Cardiac muscle cell (in vitro differentiated cells and primary cell): ENCODE measurements at regions not wholly inside any gene's neighbourhood (a gene's known extent, or its start where the extent isn't known, plus 50 kb on each side); places are given as distances from the start of the nearest gene placed in this dataset.
A peak's percentile ranks its signal among the peaks of the same experiment; 100 is the strongest.
"Not testable (repeated sequence)": the region's sequence is repeated elsewhere in the genome, so short reads cannot be mapped to it uniquely, and the experiment has no call there.

Experiments used
- DNase-seq, 2 donors: peaks; one replicate each; pipeline versions ENCODE4 v3.0.0 to v3.0.0-alpha.2; 2010 to 2017; ENCODE audit warnings: low read depth in 1 of 2, low spot score in 1 of 2
- H3K27ac ChIP-seq: fragments of 200-600 bp; sonication (generic); 2 replicates; pipeline ENCODE4 v1.5.1; 2016
- H3K27me3 ChIP-seq: fragments of 200-600 bp; sonication (generic); 2 replicates; pipeline ENCODE4 v1.6.0; 2016; ENCODE audit warnings: control low read depth
- H3K36me3 ChIP-seq: fragments of 200-600 bp; sonication (generic); 2 replicates; pipeline ENCODE4 v1.5.1; 2016; ENCODE audit warnings: control low read depth
- H3K4me1 ChIP-seq: fragments of 200-600 bp; sonication (generic); 2 replicates; pipeline ENCODE4 v1.8.1; 2017; ENCODE audit warnings: low read depth, mild to moderate bottlenecking, mixed run types
- H3K4me3 ChIP-seq: fragments of 200-600 bp; sonication (generic); 2 replicates; pipeline ENCODE4 v1.5.1; 2016; ENCODE audit warnings: mild to moderate bottlenecking
- H3K9me3 ChIP-seq: fragments of 200-600 bp; sonication (generic); 2 replicates; pipeline ENCODE4 v1.5.1; 2017; ENCODE audit warnings: low read depth, mild to moderate bottlenecking, control low read depth
- CTCF ChIP-seq: IDR thresholded peaks from 2 replicates; pipeline ENCODE4 v1.5.1; 2012; ENCODE audit warnings: low read depth, mild to moderate bottlenecking, low read length

GRCh38 chr7:94787285-94787684, 120.1 kb upstream of the PPP1R9A start:
- TF ChIP-seq CTCF = no peak
- DNase-seq = no peak
- H3K36me3 ChIP-seq = no peaks in the 10 kb centered on the region
- no peaks in the 10 kb centered on the region for H3K4me1 ChIP-seq
- H3K27me3 ChIP-seq = no peaks in the 10 kb centered on the region
- H3K27ac ChIP-seq = no peak overlapping the region
- no peak overlapping the region for H3K4me3 ChIP-seq
- no peaks in the 10 kb centered on the region for H3K9me3 ChIP-seq

- not testable (repeated sequence) for DNase-seq, H3K27me3 ChIP-seq, H3K9me3 ChIP-seq, H3K4me3 ChIP-seq, H3K27ac ChIP-seq, H3K36me3 ChIP-seq, H3K4me1 ChIP-seq
These were observed 119.0 kb upstream of the PPP1R9A start for GRCh38 chr7:94788378-94788777.

GRCh38 chr7:94792241-94792640, 115.2 kb upstream of the PPP1R9A start:
- Histone ChIP-seq H3K4me1 (no peaks in the 10 kb centered on the region), H3K27me3 (no peaks in the 10 kb centered on the region), H3K36me3 (no peaks in the 10 kb centered on the region), H3K4me3 (no peak overlapping the region), H3K27ac (no peak overlapping the region), H3K9me3 (no peaks in the 10 kb centered on the region)
- TF ChIP-seq CTCF = no peak
- no peak for DNase-seq

GRCh38 chr7:94797404-94797803, 110.0 kb upstream of the PPP1R9A start:
- not testable (repeated sequence) for H3K4me3 ChIP-seq, DNase-seq, H3K36me3 ChIP-seq, H3K9me3 ChIP-seq, H3K4me1 ChIP-seq, H3K27me3 ChIP-seq, H3K27ac ChIP-seq

- no peaks in the 10 kb centered on the region for H3K4me1 ChIP-seq
- no peak overlapping the region for H3K27ac ChIP-seq
- no peaks in the 10 kb centered on the region for H3K36me3 ChIP-seq
- no peak overlapping the region for H3K4me3 ChIP-seq
- no peaks in the 10 kb centered on the region for H3K27me3 ChIP-seq
- no peak for TF ChIP-seq CTCF
- no peak for DNase-seq
- H3K9me3 ChIP-seq = no peaks in the 10 kb centered on the region
These were observed 103.6 kb upstream of the PPP1R9A start for GRCh38 chr7:94803821-94804220.

GRCh38 chr7:94808673-94809072, 98.7 kb upstream of the PPP1R9A start:
- H3K4me1 ChIP-seq, H3K9me3 ChIP-seq, H3K27ac ChIP-seq, H3K36me3 ChIP-seq, H3K4me3 ChIP-seq, H3K27me3 ChIP-seq: not testable (repeated sequence)
- peak in 1 of 2 donors; percentile 1 for DNase-seq

DNA sequence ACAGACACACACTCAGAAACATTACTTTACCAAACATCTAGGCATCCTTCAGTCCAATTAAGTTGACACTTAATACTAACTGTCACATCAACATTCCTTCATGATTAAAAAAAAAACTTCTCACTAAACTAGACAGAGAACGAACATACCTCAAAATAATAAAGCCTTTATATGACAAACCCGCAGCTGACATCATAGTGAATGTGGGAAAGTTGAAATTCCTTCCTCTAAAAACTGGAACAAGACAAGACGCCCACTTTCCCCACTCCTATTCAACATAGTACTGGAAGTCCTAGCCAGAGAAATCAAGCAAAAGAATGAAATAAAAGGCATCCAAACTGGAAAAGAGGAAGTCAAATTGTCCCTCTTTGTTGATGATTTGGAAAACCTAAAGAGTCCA, 96.9 kb upstream of the PPP1R9A start:
- H3K36me3 ChIP-seq = no peaks in the 10 kb centered on the region
- TF ChIP-seq CTCF = no peak
- H3K4me3 ChIP-seq = no peak overlapping the region
- no peak for DNase-seq
- no peaks in the 10 kb centered on the region for H3K27me3 ChIP-seq
- no peak overlapping the region for H3K27ac ChIP-seq
- no peaks in the 10 kb centered on the region for H3K4me1 ChIP-seq
- no peaks in the 10 kb centered on the region for H3K9me3 ChIP-seq
